HG02885 (cell line): ENCODE measurements at regions not wholly inside any gene's neighbourhood (a gene's known extent, or its start where the extent isn't known, plus 50 kb on each side); places are given as distances from the start of the nearest gene placed in this dataset.
"Not testable (repeated sequence)": the region's sequence is repeated elsewhere in the genome, so short reads cannot be mapped to it uniquely, and the experiment has no call there.

ENCODE experiments used
- ATAC-seq: cut with Tn5 transposase; IDR thresholded peaks from one replicate; pipeline ENCODE4 v1.9.1; 2021; ENCODE audit warnings: mild to moderate bottlenecking; ENCODE audit not compliant: unreplicated experiment, poor library complexity

DNA sequence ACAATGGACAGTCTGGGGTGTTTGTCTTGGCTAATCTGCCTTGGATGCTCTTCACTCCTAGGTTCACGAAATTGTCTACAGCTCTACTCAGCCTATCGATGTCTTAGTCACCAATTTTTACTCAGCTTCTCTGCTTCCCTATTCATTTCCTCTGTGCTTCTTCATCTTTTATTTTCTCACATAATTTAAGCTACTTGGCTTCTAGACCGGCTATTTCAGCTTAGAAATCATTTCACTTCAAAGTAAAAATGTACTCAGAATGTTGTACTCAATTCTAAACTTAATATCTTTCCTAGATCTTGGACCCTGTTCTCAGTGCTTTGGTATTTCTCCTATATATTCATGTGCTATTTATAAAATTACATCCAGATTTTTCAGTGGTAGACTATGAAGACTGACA is 430.0 kb upstream of the FTMT start:
- no peak for ATAC-seq

DNA sequence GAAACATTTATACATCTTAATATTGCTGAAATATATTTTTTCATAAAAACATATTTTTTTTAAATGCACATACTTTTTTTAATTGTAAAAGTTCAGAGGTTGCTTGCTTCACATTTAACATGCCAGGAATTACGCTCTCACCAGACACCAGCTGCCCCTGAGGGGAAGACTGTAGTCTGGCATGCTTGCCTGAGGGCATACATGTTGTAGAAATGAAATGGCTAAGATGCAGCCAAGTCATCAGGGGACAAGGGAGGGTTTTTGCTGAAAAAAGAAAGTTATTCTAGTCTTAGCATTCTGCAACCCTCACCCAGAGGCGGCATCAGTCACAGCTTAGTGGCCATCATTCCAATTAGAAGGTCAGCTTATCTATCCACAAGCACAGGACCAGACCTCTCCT is 426.7 kb upstream of the FTMT start:
- ATAC-seq, result no peak

GRCh38 chr5:121426153-121426552 is 425.5 kb upstream of the FTMT start:
- ATAC-seq, result peak; percentile 41

DNA sequence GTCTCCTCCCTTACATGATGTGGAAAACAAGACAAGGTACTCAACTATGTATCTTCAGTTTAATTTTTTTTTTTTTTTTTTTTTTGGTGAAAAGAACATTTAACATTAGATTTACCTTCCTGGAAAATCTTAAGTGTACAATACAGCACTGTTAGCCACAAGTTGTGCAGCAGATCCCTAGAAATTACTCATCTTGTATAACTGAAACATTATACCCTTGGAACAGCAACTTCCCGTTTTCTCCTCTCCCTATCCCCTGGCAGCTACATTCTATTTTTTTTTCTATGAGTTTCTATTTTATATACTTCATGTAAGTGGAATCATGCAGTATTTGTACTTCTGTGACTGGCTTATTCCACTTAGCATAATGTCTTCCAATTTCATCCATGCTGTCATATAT is 421.9 kb upstream of the FTMT start:
- no peak for ATAC-seq

DNA sequence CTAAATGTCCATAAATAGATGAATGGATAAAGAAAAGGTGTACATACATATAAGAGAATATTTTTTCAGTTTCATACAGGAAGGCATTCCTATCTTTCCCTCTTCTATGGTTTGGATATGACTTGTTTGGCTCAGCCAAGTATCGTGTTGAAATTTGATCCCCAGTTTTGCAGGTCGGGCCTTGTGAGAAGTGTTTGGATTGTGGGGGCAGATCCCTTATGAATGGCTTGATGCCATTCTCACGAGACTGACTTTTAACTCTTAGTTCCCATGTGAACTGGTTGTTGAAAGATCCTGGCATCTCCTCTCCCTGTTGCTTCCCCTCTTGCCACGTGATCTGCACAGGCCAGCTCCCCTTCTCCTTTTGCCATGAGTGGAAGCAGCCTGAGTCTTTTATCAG is 421.1 kb upstream of the FTMT start:
- no peak for ATAC-seq

DNA sequence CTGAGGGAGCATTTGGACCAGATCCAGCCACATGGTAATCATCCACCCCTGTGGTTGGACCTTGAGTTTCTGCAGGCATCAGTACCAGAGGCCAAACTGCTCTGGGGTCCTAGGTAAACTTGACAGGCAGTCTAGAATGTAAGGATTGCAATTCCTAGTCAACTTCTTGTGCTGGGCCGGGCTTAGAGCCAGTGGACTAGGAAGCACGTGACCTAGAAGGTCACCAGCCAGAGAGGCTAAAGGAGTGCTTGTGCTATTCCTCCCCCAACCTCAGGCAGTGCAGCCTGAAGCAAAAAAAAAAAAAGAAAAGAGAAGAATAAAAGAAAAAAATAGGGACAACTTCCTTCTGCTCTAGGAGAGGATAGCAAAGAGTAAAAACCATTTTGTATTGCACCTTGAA is 406.2 kb upstream of the FTMT start:
- no peak for ATAC-seq

GRCh38 chr5:121462441-121462840 is 389.2 kb upstream of the FTMT start:
- no peak for ATAC-seq

DNA sequence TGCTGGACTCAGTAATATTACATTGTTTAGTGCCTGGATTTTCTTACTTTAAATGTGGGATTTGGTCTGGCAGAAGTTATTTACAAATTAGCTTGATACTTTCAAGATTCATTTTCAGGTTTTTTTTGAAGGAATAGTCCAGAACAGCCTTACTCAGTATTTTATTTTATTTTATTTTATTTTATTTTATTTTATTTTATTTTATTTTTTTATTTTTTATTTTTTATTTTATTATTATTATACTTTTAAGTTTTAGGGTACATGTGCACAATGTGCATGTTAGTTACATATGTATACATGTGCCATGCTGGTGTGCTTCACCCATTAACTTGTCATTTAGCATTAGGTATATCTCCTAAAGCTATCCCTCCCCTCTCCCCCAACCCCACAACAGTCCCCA is 380.5 kb upstream of the FTMT start:
- ATAC-seq, result not testable (repeated sequence)

DNA sequence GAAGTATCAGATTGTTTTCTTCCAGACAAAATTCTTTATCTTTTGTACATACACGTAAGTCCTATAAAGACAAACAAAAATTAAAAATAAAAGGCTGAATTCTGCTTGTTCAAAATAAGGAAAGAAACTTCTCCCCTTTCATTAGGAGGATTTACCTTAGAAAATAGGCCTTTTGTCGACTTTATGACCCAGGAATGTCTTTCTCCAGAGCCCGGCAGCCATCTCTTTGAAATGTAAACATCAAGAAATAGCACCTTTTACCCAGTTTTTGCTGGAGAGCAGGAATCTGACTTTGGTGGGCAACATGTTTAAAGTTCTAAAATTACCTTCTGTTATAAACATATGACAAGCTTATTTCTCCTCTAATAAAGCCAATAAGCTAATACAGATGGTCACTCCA is 373.0 kb upstream of the FTMT start:
- no peak for ATAC-seq

DNA sequence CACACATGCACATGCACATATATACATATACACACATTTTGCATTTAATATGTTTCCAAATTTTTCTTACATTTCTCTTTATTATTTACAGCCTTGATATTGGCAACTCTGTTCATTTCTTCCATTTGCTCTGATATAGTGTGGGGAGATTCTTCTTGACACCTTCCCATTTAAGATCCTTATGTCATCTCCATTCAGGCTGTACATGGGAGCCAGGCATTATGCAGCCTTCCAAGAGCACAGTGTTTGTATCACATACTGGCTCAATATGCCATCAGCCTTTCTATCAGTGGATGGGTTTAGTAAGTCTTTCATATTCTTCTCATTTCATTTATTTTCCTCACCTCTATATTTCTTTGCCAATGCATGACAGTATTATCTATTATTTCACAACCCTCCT is 372.3 kb upstream of the FTMT start:
- no peak for ATAC-seq

DNA sequence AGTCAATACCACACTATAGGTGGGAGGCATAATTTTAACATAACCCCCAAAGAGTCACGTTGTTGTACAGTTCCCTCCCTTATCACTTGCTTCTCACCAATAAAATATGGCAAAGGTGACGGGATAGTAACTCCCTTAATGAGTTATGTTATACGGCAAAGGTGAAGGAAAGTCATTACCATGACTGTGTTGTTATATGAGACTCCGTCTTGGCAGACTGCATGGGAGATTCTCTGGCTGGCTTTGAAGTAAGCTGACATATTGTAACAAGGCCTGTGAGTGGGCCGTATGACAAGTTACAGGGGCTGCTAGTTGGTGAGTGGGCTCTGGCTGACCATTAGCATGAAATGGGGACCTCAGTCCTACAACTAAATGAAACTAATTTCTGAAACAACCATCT is 366.4 kb upstream of the FTMT start:
- ATAC-seq, result no peak

- not testable (repeated sequence) for ATAC-seq
Observed at GRCh38 chr5:121485999-121486398, 365.7 kb upstream of the FTMT start.

- ATAC-seq, result no peak
Observed at GRCh38 chr5:121489972-121490371, 361.7 kb upstream of the FTMT start.

- ATAC-seq, result no peak
Observed at GRCh38 chr5:121497176-121497575, 354.5 kb upstream of the FTMT start.

GRCh38 chr5:121500310-121500709 is 351.4 kb upstream of the FTMT start:
- ATAC-seq, result no peak

- no peak for ATAC-seq
Observed at GRCh38 chr5:121503111-121503840, 348.4 kb upstream of the FTMT start.

DNA sequence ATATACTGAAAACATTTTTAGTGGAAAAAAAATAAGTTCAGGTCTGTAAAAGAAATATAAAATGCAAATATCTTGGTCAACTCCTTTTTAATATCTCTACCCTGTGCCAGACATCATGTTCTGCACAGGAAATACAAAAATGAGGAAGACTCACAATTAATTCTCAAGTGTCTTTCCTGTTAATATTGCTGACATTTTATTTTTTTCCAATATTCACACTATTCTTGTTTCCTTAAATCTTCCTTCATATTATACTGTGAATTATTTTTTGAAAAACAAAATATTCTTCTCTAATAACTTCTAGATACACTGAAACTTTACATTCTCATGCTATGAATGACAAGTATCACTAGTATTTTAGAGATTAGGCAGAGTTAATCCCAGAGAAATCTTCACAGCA is 334.7 kb upstream of the FTMT start:
- no peak for ATAC-seq

- ATAC-seq, result no peak
Observed at GRCh38 chr5:121525706-121526105, 326.0 kb upstream of the FTMT start.

GRCh38 chr5:121526908-121527307 is 324.8 kb upstream of the FTMT start:
- ATAC-seq, result no peak

- ATAC-seq, result no peak
Observed at GRCh38 chr5:121533814-121534213, 317.9 kb upstream of the FTMT start.

GRCh38 chr5:121550989-121551388 is 300.7 kb upstream of the FTMT start:
- no peak for ATAC-seq

DNA sequence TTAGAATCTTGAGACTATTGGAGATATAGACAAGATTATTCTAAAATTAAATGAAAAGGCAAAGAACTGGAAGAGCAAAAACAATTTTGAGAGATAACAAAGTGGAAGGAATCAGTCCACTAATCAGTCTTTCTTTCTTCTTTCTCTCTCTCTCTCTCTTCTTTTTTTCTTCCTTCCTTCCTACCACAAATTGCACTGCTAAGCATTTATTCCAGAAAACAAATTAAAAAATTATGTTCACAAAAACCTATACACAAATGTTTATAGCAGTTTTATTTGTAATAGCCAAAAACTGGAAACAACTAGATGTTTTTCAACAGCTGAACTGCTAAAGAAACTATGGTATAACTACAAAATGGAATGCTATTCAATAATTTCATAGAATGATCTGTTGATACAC is 291.9 kb upstream of the FTMT start:
- ATAC-seq, result no peak

DNA sequence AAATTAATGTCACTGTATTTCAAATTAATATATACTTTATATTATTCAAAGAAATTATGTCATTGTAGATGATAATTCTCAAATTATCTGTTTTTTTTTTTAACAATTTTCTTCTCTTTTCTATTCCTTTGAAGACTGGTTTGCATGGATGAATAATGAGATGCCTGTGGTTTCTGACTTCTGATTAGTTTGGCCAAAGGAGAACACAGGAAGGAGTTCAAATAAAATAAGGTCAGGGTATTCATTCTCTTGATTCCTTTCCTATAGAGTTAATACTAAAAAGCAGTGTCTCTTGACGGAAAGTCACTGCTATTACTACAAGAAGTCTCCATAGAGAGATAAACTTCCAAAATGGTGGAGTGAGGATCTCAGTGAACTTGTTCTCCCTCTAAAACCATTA is 279.6 kb upstream of the FTMT start:
- ATAC-seq, result no peak
